Suprapubic skin (tissue), 4 donors: ENCODE measurements at regions not wholly inside any gene's neighbourhood (a gene's known extent, or its start where the extent isn't known, plus 50 kb on each side); places are given as distances from the start of the nearest gene placed in this dataset.

Experiments used
- CTCF ChIP-seq, 2 donors: fragments of 200-600 bp in 1 of 2; fragments of 450-650 bp in 1 of 2; sonication (generic) in 1 of 2; IDR thresholded peaks; one replicate each; pipeline ENCODE4 v1.5.1; 2016 to 2019; ENCODE audit warnings: antibody characterized with exemption in 2 of 2, mild to moderate bottlenecking in 1 of 2, moderate library complexity in 1 of 2
- EP300 ChIP-seq: sonication (generic); formaldehyde crosslinking; IDR thresholded peaks from one replicate; pipeline ENCODE4 v1.6.1; 2017; ENCODE audit warnings: antibody characterized with exemption
- POLR2A ChIP-seq, 2 donors: fragments of 450-650 bp; IDR thresholded peaks; one replicate each; pipeline ENCODE4 v1.6.1; 2017; ENCODE audit warnings: antibody characterized with exemption in 2 of 2, mild to moderate bottlenecking in 2 of 2, moderate library complexity in 2 of 2
- POLR2AphosphoS5 ChIP-seq, 3 donors: sonication (generic); formaldehyde crosslinking; IDR thresholded peaks; one replicate each; pipeline ENCODE4 v1.6.1; 2017; ENCODE audit warnings: antibody characterized with exemption in 3 of 3

- TF ChIP-seq POLR2AphosphoS5 (IDR thresholded peaks at IDR 0.05) (no peak), CTCF (IDR thresholded peaks at IDR 0.05) (no peak), POLR2A (IDR thresholded peaks at IDR 0.05) (no peak), EP300 (no peak)
These were observed 837.4 kb downstream of the LRRTM4 start for GRCh38 chr2:76684756-76685155.
